ENCODE measurements at regions not wholly inside any gene's neighbourhood (a gene's known extent, or its start where the extent isn't known, plus 50 kb on each side); places are given as distances from the start of the nearest gene placed in this dataset.

GRCh38 chr2:7611750-7612149, 694.5 kb downstream of the RNF144A start:
- TF ChIP-seq CTCF (tag by site-specific recombination; IDR thresholded peaks at IDR 0.05) (no peak), ZIC2 (tag by site-specific recombination; IDR thresholded peaks at IDR 0.05) (no peak)
